HG02884 (cell line): ENCODE measurements at regions not wholly inside any gene's neighbourhood (a gene's known extent, or its start where the extent isn't known, plus 50 kb on each side); places are given as distances from the start of the nearest gene placed in this dataset.

Experiments
- ATAC-seq: cut with Tn5 transposase; IDR thresholded peaks from one replicate; pipeline ENCODE4 v1.9.1; 2021; ENCODE audit warnings: mild to moderate bottlenecking, moderate library complexity; ENCODE audit not compliant: unreplicated experiment

DNA sequence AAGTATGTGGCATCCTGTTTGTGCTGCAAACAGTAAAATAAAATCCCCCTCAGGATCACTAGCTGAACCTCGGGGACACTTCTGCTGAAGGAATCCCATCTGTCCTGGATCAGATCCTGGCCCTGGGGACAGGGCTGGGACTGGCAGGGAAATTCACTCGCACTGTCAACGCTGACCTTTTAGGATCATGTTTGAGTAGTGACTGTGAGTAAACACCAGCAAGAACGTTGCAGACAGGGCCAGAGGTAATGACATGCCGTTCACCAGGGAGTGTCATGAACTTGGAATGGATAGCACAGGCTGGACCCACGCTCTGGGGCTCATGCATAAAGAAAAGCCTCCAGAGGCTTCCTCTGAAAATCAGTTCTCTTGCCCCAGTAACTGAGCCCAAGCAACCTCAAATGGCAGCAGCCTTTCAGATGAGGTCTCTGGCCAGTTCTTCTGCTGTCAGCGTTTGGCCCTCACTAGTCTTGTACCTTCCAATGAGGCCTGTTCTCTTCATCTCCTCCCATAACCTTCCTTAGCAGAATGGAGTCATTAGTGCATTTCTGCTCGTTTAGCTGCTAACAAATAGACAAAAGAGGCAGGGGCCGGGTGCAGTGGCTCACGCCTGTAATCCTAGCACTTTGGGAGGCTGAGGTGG, 51.0 kb upstream of the BARX2 start:
- ATAC-seq, result no peak

GRCh38 chr11:129323896-129324502, 51.6 kb upstream of the BARX2 start:
- ATAC-seq, result no peak

- no peak for ATAC-seq
These were observed 52.7 kb upstream of the BARX2 start for GRCh38 chr11:129322941-129323340.

DNA sequence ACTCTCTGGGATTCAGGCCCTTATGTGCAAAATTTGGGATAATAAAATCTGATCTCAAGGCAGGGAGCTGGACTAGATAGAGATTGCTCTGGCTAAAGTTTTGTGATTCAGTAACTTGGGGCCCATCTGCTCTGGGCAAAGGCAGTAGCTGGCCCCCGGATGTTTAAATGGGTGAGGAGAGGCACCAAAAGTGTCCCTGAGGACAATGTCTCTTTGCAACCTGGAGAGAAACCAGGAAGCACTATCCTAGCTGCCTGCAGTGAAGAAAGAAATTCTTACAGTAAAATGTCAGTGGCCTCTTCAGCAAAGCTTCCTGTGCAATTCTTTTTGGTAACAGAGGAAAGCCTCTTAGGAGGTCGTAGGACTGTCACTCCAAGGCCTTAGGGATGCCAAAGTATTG, 54.6 kb upstream of the BARX2 start:
- ATAC-seq, result no peak

GRCh38 chr11:129320494-129320893, 55.2 kb upstream of the BARX2 start:
- no peak for ATAC-seq

GRCh38 chr11:129319751-129320150, 55.9 kb upstream of the BARX2 start:
- no peak for ATAC-seq

- no peak for ATAC-seq
These were observed 56.4 kb upstream of the BARX2 start for GRCh38 chr11:129319201-129319600.

- no peak for ATAC-seq
These were observed 58.1 kb upstream of the BARX2 start for GRCh38 chr11:129317571-129317970.

DNA sequence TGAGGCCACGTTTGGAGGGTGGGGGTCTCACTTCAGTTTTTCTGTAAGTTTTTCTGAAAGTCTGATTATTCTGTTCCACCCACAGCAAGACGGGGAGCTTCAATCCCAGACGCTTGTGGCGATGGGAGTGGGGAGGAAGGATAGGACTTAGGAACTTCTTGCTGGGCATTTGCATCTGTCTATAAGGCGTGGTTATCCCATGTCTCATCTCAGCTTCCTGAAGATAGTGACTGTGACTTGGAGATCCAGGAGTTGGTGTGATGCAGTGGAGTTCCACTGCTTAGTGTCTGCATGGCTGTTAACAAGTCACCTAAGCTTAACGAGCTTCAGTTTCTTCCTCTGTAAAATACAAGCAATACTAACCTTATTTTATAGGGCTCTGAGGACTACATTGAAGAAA, 58.9 kb upstream of the BARX2 start:
- ATAC-seq, result no peak

DNA sequence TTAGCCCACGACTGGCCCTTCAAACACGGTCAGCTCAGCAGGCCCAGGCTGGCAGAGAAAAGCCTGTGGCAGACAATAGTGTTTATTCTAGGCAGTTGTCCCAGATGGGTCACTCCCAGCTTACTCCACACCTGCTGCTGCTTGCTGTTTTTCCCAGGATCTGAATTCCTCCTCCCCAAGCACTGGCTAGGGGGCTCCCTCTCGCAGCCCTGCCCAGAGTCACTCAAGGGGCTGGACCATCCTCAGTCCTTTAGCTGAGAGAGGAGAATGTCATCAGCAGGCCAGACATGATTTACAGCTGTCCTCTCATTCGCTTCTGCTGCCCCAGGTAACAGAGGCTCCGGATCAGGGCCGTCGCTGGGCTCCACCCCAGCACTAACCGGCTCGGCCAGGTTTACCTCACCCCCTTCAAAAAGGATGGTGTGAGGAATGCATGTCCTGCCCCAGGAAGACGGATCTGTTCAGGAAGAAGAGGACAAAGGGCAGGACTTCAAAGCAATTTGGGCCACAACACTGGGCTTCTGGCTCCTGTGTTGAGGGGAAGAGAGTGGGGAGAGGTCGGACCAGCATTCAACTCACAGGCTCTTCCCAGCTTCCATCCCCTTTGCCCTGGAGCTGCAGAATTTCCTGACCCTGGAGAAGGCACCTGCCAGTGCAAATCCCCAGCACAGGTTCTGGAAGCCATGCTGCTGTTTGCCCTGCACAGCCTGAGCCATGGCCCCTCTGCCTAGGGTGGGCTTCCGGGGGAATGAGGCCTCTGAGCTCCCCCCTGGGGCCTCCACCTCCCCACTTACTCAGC, 59.7 kb upstream of the BARX2 start:
- ATAC-seq, result no peak

DNA sequence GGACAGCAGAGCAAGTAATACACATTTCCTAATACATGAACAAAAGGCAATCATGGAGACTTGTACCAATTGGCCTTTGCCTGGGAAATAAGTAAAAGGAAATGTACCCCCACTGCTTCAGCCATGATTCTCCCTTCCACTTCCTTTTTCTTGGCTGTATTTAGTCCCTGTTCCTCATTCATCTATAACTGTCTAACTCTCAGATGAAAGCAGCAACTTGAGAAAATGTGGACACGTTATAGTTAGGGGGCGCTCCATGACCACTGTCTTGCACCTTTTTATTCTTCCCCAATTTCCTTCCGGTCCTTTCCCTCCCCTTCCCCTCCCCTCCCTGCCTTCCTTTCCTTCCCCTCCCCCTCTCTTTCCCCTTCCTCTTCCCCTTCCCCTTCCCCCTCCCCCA, 61.3 kb upstream of the BARX2 start:
- no peak for ATAC-seq

GRCh38 chr11:129313541-129314297, 61.9 kb upstream of the BARX2 start:
- ATAC-seq, result no peak

DNA sequence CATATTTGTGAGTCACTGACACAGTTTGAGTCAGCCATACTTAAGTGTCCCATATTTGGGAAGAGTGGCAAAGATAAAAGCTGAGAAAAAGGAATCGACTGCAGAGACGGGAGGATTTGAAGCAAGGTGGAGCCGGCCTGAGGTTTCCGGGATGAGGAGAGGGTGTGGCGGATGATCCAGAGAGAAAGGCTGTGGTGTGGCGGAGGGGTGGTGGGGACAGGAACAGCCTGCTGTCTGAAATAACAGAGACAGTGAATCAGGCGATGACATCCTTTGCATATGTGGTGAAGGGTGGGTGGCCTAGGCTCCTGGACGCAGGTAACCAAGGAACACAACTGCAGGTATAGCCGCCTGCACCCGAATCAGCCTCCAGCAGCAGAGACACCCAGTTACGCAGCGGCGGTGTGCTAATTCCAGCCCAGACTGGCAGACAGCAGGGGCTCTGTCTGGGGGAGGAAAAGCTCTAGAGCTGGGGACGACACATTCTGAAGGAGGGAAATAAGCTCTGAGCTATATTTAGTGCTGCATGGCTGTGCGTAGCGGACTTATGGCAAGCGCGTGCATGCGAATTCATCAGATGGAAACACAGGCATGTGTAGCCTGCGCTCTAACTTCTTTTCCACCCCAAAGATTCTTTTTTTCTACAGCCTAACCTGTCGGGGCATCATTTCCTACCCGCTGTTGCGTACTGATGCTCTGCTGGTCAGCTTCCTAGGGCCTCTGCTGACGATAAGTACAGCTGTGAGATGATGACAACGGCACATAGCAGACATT, 62.7 kb upstream of the BARX2 start:
- no peak for ATAC-seq

GRCh38 chr11:129308241-129308865, 67.3 kb upstream of the BARX2 start:
- ATAC-seq, result no peak

DNA sequence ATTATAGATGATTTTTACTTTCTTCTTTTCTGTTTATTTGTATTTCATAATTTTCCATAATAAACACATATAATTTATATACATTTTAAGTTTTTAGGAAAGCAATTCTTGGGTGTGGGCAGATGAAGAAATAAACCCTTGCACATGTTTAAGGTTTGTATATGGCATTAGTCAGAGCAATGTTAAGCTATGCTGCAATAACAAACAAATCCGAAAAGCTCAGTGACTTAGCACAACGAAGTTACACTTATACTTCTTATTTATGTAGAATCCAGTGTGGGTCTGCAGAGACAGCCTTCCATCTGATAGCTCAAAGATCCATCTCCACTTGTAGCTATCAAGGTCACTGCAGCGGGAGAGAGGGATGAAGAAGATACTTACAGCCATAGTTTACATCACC, 68.5 kb upstream of the BARX2 start:
- no peak for ATAC-seq

- ATAC-seq, result no peak
These were observed 73.1 kb upstream of the BARX2 start for GRCh38 chr11:129302386-129303101.

DNA sequence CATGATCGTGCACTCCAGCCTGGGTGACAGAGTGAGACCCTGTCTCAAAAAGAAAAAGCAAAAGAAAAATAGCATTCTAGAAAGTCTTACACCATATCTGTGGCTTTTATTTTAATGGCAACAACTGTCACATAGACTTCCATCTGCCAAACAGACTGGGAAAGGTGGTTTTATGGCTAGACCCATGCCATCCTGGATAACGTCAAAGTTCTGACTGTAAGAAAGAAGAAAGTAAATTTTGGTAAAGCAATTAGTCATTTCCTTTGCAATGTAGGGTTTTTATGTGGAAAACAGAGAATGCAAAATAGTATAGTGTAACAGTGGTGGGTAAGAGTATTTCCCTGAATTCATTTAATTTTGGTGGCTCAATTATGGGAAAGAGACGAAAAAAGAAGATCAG, 75.5 kb upstream of the BARX2 start:
- no peak for ATAC-seq

GRCh38 chr11:129298988-129299387, 76.7 kb upstream of the BARX2 start:
- no peak for ATAC-seq

DNA sequence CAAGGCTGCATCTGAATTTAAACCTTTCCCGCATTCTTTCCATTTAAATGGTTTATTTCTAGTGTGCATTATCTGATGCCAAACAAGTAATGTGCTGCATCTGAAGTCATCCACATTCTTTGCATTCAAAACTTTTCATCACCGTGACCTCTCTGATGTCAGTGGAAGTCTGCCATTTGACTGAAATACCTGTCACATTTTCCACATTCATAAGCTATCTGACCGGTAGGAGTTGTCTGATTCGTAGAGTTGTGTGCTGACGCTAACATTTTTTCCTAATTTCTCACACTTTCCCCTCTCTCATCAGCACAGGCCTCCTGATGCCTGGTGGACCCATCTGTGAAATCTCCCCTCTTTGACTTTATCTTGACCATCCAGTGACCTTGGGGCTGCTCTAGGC, 79.9 kb upstream of the BARX2 start:
- ATAC-seq, result no peak

DNA sequence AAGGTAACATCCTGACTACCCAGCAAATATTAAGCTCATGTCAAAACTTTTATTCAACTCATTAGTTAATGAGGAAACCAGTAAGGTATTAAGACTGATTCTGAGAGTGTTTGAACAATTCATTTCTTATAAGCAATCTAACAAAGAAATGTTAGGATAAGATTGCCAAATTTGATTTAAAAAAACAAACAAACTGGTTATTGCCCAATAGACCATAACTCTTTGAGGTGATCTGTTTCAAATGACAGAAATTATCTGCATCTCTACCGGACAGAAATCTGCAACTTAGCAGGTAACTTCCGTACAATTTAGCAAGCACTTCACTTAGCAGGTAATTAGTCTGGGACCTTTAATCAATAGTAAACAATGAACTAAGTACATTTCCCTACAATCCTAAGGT, 82.9 kb upstream of the BARX2 start:
- ATAC-seq, result no peak
